Immature natural killer cell (primary cell): ENCODE measurements at regions not wholly inside any gene's neighbourhood (a gene's known extent, or its start where the extent isn't known, plus 50 kb on each side); places are given as distances from the start of the nearest gene placed in this dataset.
"Not testable (repeated sequence)": the region's sequence is repeated elsewhere in the genome, so short reads cannot be mapped to it uniquely, and the experiment has no call there.

Source experiments
- DNase-seq, 3 donors: peaks; one replicate each; pipeline ENCODE4 v3.0.0; 2022; ENCODE audit warnings: mixed read lengths in 1 of 3
- H3K27ac Mint-ChIP-seq, 6 donors: one replicate each; pipeline ENCODE4 v1.8.0; 2020; ENCODE audit warnings: mixed read lengths in 6 of 6, mild to moderate bottlenecking in 5 of 6, inconsistent platforms in 4 of 6, moderate library complexity in 3 of 6
- H3K27me3 Mint-ChIP-seq, 3 donors: one replicate each; pipeline ENCODE4 v1.8.0; 2020 to 2021; ENCODE audit warnings: low read depth in 3 of 3, mild to moderate bottlenecking in 3 of 3, mixed read lengths in 3 of 3, moderate library complexity in 3 of 3, inconsistent platforms in 1 of 3
- H3K36me3 Mint-ChIP-seq, 3 donors: one replicate each; pipeline ENCODE4 v1.8.0; 2020; ENCODE audit warnings: mixed read lengths in 3 of 3, inconsistent platforms in 2 of 3, mild to moderate bottlenecking in 2 of 3
- H3K4me1 Mint-ChIP-seq, 2 donors: one replicate each; pipeline ENCODE4 v1.8.0; 2020; ENCODE audit warnings: inconsistent platforms in 2 of 2, mild to moderate bottlenecking in 2 of 2, mixed read lengths in 2 of 2, moderate library complexity in 1 of 2
- H3K4me3 Mint-ChIP-seq, 5 donors: one replicate each; pipeline ENCODE4 v1.8.0; 2020; ENCODE audit warnings: mild to moderate bottlenecking in 5 of 5, mixed read lengths in 5 of 5, inconsistent platforms in 3 of 5, moderate library complexity in 3 of 5
- H3K9me3 Mint-ChIP-seq, 6 donors: one replicate each; pipeline ENCODE4 v1.8.0; 2020; ENCODE audit warnings: mild to moderate bottlenecking in 6 of 6, mixed read lengths in 6 of 6, inconsistent platforms in 4 of 6, moderate library complexity in 3 of 6

DNA sequence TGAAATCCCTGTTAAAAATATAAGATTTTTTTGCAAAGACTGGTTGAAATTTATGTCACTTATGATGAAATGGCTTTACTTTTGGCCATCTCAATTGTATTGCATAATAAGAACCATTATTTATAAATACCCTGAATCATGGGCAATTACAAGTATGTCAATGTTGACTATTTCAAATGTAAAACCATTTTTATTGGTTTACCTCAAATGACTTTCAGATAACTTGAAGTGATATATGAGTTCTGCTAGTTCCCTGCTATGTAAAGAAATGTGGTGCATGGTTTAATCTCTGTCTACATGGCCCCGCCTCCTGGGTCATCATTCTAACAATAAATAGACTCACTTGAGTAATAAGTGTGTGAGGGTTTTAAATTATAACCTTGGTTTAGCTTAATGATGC, 275.6 kb upstream of the PREP start:
- Mint-ChIP-seq H3K27ac (no peak overlapping the region), H3K4me3 (no peak overlapping the region), H3K36me3 (peaks cover 11 to 16% (median 15%) of the 10 kb centered on the region in 3 donors), H3K9me3 (peaks cover 8 to 19% (median 12%) of the 10 kb centered on the region in 6 donors), H3K27me3 (peaks cover 0 to 2% (median 0%) of the 10 kb centered on the region in 3 donors), H3K4me1 (no peaks in the 10 kb centered on the region)
- DNase-seq: no peak

DNA sequence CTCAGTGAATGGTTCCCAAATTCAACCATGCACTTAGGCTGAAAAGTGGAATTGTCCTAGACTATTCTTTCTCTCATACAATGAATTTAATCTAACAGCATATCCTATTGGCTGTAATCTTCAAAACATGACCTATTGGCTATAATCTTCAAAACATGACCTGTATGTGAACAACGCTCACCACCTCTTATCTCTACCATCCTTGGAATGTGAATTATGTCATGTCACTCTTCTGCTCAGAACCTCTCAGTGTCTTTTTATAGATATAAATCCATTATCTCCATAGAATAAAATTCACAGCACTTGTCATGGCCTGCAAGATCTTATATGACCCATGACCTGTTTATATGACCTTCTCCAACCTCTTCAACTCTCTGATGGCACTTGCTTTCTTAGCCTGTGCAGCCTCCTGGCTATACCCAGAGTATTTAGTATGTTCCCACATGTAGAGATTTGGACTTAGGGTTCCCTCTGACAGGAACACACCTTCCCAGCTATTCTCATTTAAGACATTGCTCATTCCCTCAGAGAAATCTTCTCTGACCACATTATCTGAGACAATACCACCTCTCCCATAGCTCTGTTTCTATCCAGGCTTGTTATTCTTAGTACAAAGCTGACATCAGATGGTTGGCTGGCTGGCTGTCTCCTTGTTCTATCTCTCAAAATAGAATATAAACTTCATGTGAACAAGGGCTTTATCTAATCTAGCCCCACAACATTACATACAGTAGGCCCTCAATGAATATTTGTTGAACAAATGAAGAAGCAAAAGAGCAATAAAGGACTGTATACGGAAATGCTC, 275.0 kb upstream of the PREP start:
- Mint-ChIP-seq H3K36me3 (peaks cover 11 to 15% (median 14%) of the 10 kb centered on the region in 3 donors), H3K9me3 (peaks cover 8 to 17% (median 12%) of the 10 kb centered on the region in 6 donors), H3K4me1 (no peaks in the 10 kb centered on the region), H3K4me3 (no peak overlapping the region), H3K27ac (no peak overlapping the region), H3K27me3 (peaks cover 0 to 2% (median 0%) of the 10 kb centered on the region in 3 donors)
- no peak for DNase-seq

DNA sequence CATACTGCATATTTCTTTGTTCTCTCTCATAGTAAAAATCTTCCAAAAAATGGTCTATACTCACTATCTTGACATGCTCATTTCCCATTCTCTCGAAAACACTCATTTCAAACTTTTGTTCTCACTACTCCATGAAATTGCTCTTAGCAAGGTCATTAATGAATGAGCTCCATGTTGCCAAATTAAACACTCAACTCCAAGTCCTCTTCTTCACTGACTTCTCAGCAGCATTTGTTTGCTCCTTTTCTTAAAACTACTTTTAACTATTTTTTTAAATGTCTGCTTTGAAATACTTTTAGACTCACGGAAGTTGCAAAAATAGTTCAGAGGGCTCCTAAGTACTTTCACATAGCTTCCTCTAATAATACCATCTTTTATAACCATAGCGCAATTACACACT, 274.0 kb upstream of the PREP start:
- H3K36me3 Mint-ChIP-seq: peaks cover 11 to 12% (median 12%) of the 10 kb centered on the region in 3 donors
- H3K27me3 Mint-ChIP-seq: no peaks in the 10 kb centered on the region
- H3K27ac Mint-ChIP-seq: no peak overlapping the region
- DNase-seq: no peak
- H3K4me1 Mint-ChIP-seq: no peaks in the 10 kb centered on the region
- no peak overlapping the region for H3K4me3 Mint-ChIP-seq
- peaks cover 8 to 13% (median 11%) of the 10 kb centered on the region in 6 donors for H3K9me3 Mint-ChIP-seq

DNA sequence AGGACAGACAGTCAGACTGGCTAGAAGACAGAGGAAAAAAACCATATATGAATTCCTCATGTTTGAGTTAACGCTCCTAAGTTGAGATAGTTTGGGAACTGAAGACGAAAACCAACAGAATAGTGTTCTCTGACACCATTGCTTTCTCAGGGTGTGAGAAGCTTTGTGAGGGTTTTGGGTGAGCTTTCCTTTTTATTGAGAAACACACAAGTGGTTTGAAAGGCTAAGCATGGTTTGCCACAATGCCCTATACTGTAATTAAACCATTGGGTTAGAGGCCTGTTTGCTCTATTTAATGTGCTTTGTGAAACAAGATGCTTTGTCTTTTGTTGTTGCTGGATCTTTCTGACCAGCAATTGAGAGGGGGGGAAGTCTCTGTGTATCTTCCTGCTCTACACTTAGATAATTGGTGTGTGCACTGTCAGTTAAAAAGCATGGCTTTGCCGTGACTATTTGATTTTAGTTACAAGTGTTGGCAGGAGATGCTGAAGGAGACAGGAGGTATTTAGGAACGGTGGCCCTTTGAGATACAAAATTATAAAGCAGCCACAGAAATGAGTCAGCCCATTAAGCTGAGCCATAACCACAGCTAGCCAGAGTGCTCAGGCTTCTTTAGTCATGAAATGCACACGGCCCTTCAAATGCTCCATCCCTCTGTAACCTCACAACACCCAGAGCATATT, 273.0 kb upstream of the PREP start:
- Mint-ChIP-seq H3K36me3 (peaks cover 2 to 3% (median 2%) of the 10 kb centered on the region in 3 donors), H3K9me3 (peaks cover 0 to 5% (median 2%) of the 10 kb centered on the region in 6 donors), H3K4me1 (no peaks in the 10 kb centered on the region), H3K27ac (no peak overlapping the region), H3K4me3 (peak overlapping the region in 1 of 5 donors; percentile 18), H3K27me3 (no peaks in the 10 kb centered on the region)
- peak; percentile 6 to 35 (median 7) for DNase-seq

DNA sequence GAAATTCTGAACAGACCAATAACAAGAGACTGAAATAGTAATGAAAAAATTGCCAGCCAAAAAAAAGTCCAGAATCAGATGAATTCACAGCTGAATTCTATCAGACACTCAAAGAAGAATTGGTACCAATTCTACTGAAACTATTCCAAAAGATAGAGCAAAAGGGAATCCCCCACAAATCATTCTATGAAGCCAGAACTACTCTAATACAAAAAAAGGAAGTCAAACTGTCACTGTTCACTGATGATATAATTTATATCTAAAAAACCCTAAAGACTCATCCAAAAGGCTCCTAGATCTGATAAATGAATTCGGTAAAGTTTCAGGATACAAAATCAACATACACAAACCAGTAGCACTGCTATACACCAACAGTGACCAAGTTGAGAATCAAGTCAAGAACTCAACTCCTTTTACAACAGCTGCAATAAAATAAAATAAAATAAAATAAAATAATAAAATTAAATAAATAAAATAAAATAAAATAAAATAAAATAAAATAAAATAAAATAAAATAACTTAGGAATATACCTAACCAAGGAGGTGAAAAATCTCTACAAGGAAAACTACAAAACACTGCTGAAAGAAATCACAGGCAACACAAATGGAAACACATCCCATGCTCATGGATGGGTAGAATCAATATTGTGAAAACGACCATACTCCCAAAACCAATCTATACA, 270.1 kb upstream of the PREP start:
- H3K36me3 Mint-ChIP-seq, H3K27ac Mint-ChIP-seq, H3K27me3 Mint-ChIP-seq, H3K4me3 Mint-ChIP-seq, H3K4me1 Mint-ChIP-seq, H3K9me3 Mint-ChIP-seq, DNase-seq: not testable (repeated sequence)

DNA sequence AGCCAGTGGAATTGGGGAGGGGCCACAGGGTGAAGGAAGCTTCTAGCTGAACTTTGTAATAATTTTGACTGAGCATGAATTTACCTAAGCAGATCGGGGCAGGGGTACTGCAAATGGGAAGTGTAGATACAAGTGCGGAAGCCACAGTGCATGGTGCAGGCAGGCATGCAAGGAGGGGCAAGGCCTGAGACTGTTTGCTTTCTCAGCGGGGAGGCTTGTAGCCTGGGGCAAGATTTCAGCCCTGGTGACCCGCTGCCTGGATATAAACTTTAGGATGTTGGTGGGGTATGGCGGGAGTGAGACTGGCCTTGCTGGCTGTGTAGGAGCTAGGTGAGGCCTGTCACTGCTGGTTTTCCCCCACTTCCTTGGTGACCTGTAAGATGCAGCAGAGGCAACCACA, 266.4 kb upstream of the PREP start:
- Mint-ChIP-seq H3K4me3 (no peak overlapping the region), H3K27me3 (peaks cover 0 to under 1% (median 0%) of the 10 kb centered on the region in 3 donors), H3K4me1 (no peaks in the 10 kb centered on the region), H3K27ac (no peak overlapping the region), H3K9me3 (peaks cover 0 to 5% (median 0%) of the 10 kb centered on the region in 6 donors), H3K36me3 (peaks cover 0 to 4% (median 1%) of the 10 kb centered on the region in 3 donors)
- DNase-seq: no peak

DNA sequence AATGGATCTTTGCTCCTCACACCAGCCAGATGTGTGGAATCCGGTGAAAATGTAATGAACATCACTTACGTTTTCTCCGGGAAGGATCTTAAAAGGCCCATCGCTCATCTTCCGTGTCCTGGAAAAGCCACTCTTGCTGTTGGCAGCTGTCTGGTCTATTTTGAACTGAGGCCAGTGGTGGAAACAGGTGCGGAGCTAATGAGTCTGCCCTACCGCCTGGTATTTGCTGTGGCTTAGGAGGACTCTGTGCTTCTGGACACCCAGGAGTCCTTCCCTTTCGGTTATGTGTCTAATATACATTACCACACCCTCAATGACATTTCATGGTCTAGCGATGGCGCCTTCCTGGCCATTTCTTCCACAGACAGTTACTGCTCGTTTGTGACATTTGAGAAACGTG, 264.2 kb upstream of the PREP start:
- no peak overlapping the region for H3K4me3 Mint-ChIP-seq

DNA sequence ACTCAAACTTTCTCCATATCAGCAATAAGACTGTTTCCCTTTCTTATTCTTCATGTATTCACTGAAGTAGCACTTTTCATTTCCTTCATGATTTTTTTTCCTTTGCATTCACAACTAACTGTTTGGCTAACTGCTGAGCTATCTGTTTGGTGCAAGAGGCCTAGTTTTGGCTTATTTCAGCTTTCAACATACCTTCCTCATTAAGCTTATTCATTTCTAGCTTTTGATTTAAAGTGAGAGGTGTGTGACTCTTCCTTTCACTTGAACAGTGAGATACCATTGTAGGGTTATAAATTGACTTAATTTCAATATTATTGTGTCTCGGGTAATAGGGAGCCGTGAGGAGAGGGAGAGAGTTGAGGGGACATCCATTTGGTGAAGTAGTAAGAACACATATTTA, 262.0 kb upstream of the PREP start:
- Mint-ChIP-seq H3K4me3 (no peak overlapping the region), H3K27ac (no peak overlapping the region), H3K27me3 (peaks cover 0 to 3% (median 0%) of the 10 kb centered on the region in 3 donors), H3K9me3 (peaks cover 0 to 3% (median 0%) of the 10 kb centered on the region in 6 donors), H3K36me3 (peaks cover 0 to 4% (median 4%) of the 10 kb centered on the region in 3 donors), H3K4me1 (no peaks in the 10 kb centered on the region)
- DNase-seq: no peak

More for the DNA sequence above, 264.2 kb upstream of the PREP start:
- DNase-seq: no peak
- peaks cover 0 to 3% (median 0%) of the 10 kb centered on the region in 6 donors for H3K9me3 Mint-ChIP-seq
- H3K36me3 Mint-ChIP-seq: peaks cover 0 to 4% (median 4%) of the 10 kb centered on the region in 3 donors
- H3K4me1 Mint-ChIP-seq: no peaks in the 10 kb centered on the region
- H3K27ac Mint-ChIP-seq: no peak overlapping the region
- H3K27me3 Mint-ChIP-seq: peaks cover 0 to 3% (median 0%) of the 10 kb centered on the region in 3 donors

DNA sequence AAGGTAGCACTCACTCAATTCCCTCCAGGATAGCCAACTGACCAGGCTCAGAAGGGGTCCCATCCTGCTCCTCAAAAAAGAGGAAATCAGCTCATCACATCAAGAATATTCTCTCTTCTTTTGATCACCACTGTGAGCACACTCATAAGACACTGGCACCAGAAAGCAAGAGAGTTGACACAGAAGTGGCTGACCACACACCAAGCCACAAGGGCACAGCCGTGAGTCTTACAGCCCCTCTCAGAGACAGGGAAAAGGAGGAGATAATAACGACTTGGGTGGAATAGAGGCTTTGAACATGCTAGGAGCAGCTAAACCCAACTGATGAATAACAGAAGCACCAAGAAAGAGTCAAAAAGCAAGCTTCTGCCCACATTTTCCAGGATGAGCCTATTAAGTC, 249.1 kb upstream of the PREP start:
- H3K4me3 Mint-ChIP-seq: peak overlapping the region in 3 of 5 donors; percentile 4 to 23 (median 5)
- H3K9me3 Mint-ChIP-seq: no peaks in the 10 kb centered on the region
- no peaks in the 10 kb centered on the region for H3K36me3 Mint-ChIP-seq
- peaks cover 43 to 57% of the 10 kb centered on the region in 2 donors for H3K4me1 Mint-ChIP-seq
- peaks cover 0 to 5% (median 0%) of the 10 kb centered on the region in 3 donors for H3K27me3 Mint-ChIP-seq
- no peak for DNase-seq
- H3K27ac Mint-ChIP-seq: peak overlapping the region in 3 of 6 donors; percentile 3 to 60 (median 16)

DNA sequence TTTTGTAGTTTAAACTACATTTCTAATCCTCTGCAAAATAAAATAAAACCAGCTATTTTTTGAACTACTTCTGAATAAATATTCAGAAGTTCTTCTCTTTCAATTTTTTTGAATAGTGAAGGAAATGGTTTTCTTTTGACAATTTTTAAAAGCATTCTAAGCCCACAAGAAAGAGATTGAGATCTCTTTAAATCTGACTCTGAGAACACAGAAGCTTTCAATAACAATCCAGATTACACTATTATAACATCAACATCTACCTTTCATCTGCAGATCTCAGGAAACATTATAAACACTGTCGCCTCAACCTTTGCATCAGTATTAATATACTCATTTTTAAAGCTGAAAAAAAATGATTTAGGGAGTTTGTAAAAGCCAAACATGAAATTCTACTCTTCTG, 247.5 kb upstream of the PREP start:
- DNase-seq: no peak
- H3K27ac Mint-ChIP-seq: peak overlapping the region in 2 of 6 donors; percentile 29 to 55
- H3K4me1 Mint-ChIP-seq: peaks cover 59 to 73% of the 10 kb centered on the region in 2 donors
- H3K27me3 Mint-ChIP-seq: peaks cover 0 to 13% (median 7%) of the 10 kb centered on the region in 3 donors
- peak overlapping the region in 1 of 5 donors; percentile 39 for H3K4me3 Mint-ChIP-seq
- H3K9me3 Mint-ChIP-seq: no peaks in the 10 kb centered on the region
- no peaks in the 10 kb centered on the region for H3K36me3 Mint-ChIP-seq

DNA sequence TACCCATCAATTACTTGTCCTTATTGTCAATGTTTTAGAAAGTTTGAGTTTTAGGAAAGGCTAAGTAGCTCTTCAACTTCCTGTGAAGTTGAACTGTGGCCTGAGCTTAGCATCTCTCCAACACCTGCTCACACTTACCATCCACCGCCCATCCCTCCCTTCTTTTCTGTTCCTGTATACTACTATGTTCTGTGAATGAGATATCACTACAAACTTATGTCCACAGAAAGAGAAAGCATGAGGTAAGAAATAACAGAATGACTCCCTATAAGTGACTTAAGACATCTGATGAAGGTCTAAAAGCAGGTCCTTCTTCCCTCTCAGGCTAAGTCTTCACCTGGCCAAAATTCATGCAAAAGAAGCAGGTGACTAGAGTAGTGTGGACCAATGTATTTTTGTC, 246.3 kb upstream of the PREP start:
- Mint-ChIP-seq H3K36me3 (no peaks in the 10 kb centered on the region), H3K27me3 (peaks cover 0 to 17% (median 7%) of the 10 kb centered on the region in 3 donors), H3K4me1 (peaks cover 71 to 85% of the 10 kb centered on the region in 2 donors), H3K27ac (peak overlapping the region; percentile 82 to 93 (median 90)), H3K4me3 (peak overlapping the region; percentile 44 to 84 (median 68)), H3K9me3 (no peaks in the 10 kb centered on the region)
- DNase-seq: peak in 2 of 3 donors; percentile 10 to 25

DNA sequence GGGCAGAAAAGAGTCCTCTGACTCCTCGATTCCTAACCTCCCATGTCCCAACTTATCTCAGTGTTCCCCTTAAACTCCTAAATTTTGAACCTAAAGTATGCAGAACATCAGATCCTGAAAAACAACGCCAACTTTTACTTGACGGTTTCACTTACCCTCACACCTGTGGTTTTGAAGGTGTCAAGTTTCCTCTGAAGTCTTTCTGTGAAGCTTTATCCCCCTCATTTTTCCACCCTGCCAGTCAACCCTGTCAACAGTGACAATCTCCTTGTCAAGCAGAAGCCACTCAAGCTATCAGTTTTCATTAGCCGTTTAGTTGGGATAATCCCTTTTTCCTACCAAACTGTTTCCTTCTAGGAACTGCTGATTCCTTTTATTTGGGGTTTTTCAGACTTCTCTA, 245.4 kb upstream of the PREP start:
- peaks cover 80 to 89% of the 10 kb centered on the region in 2 donors for H3K4me1 Mint-ChIP-seq
- peak; percentile 54 to 69 (median 63) for DNase-seq
- no peaks in the 10 kb centered on the region for H3K9me3 Mint-ChIP-seq
- H3K27ac Mint-ChIP-seq: peak overlapping the region; percentile 85 to 97 (median 90)
- H3K27me3 Mint-ChIP-seq: peaks cover 0 to 22% (median 7%) of the 10 kb centered on the region in 3 donors
- peak overlapping the region; percentile 28 to 84 (median 68) for H3K4me3 Mint-ChIP-seq
- no peaks in the 10 kb centered on the region for H3K36me3 Mint-ChIP-seq

DNA sequence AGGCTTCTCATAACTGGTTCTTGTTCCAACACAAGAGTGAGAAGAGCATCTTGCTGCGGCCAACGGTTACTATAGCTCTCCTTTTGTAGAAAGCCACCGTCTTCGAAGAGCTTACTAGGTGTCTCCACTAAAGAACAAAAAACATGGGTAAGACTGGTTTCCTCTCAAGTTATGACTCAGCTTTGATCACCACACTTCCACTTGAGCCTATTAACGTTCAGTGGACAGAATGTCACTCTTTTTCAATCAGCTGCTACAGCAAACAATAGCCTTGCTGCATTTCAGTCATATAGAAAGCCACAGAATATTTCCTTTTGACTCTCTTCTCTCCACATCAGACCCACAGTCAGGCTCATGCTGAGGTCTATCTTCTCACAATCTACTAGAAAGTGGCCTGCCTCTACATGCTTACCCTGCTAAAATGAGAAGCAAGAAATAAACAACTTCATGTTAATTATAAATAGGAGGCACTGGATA, 243.5 kb upstream of the PREP start:
- Mint-ChIP-seq H3K27me3 (peaks cover 0 to 22% (median 7%) of the 10 kb centered on the region in 3 donors), H3K9me3 (no peaks in the 10 kb centered on the region), H3K4me1 (peaks cover 80 to 88% of the 10 kb centered on the region in 2 donors), H3K36me3 (no peaks in the 10 kb centered on the region), H3K27ac (peak overlapping the region; percentile 81 to 96 (median 90)), H3K4me3 (peak overlapping the region; percentile 42 to 82 (median 60))
- peak; percentile 75 to 89 (median 83) for DNase-seq
